ENCODE measurements at regions not wholly inside any gene's neighbourhood (a gene's known extent, or its start where the extent isn't known, plus 50 kb on each side); places are given as distances from the start of the nearest gene placed in this dataset.

GRCh38 chr1:34529935-34530859, 224.7 kb upstream of the GJB5 start:
- POLR2A ChIA-PET: no interaction called here

GRCh38 chr1:34532113-34532512, 222.7 kb upstream of the GJB5 start:
- no peaks in the 10 kb centered on the region for H3K36me3 Mint-ChIP-seq (ENCODE audit: low read depth)
- no peak overlapping the region for H3K4me3 Mint-ChIP-seq
- no peak overlapping the region for H3K27ac Mint-ChIP-seq
- ChIA-PET POLR2A (no interaction called here), CTCF (interaction anchor here (0.8 to 2.0 kb wide), 2 partner anchors 23 to 71 kb away, joined by 3 to 6 read pairs; no protein-coding TSS in a partner anchor)
- ATAC-seq: no peak
- H3K27me3 Mint-ChIP-seq: peaks cover 19% of the 10 kb centered on the region
- no peaks in the 10 kb centered on the region for H3K9me3 Mint-ChIP-seq (ENCODE audit: low read depth)
- no peaks in the 10 kb centered on the region for H3K4me1 Mint-ChIP-seq
- no peak for DNase-seq
- intact Hi-C loops (cut with DNase I, micrococcal nuclease): no loop called here

More at GRCh38 chr1:34529935-34530859, 224.7 kb upstream of the GJB5 start:
- no peak for DNase-seq
- Mint-ChIP-seq H3K27ac (no peak overlapping the region), H3K36me3 (ENCODE audit: low read depth) (no peaks in the 10 kb centered on the region), H3K9me3 (ENCODE audit: low read depth) (no peaks in the 10 kb centered on the region), H3K27me3 (peaks cover 19% of the 10 kb centered on the region), H3K4me1 (no peaks in the 10 kb centered on the region), H3K4me3 (no peak overlapping the region)
- CTCF ChIA-PET: interaction anchor here (0.8 to 2.0 kb wide), 3 partner anchors 9 to 213 kb away, joined by 3 to 6 read pairs (median 5); no protein-coding TSS in a partner anchor
- intact Hi-C loops (cut with DNase I, micrococcal nuclease): no loop called here
- ATAC-seq: no peak

GRCh38 chr1:34538481-34538880, 216.4 kb upstream of the GJB5 start:
- H3K27ac Mint-ChIP-seq: no peak overlapping the region
- no peak overlapping the region for H3K4me3 Mint-ChIP-seq
- no peak for ATAC-seq
- CTCF ChIA-PET: interaction anchor here (1.3 kb wide), 1 partner anchor 8 kb away, joined by 5 read pairs; no protein-coding TSS in a partner anchor
- H3K27me3 Mint-ChIP-seq: peaks cover 18% of the 10 kb centered on the region
- intact Hi-C loops (cut with DNase I, micrococcal nuclease): no loop called here
- no peaks in the 10 kb centered on the region for H3K36me3 Mint-ChIP-seq (ENCODE audit: low read depth)
- POLR2A ChIA-PET: no interaction called here
- H3K4me1 Mint-ChIP-seq: no peaks in the 10 kb centered on the region
- DNase-seq: no peak
- H3K9me3 Mint-ChIP-seq (ENCODE audit: low read depth): no peaks in the 10 kb centered on the region

GRCh38 chr1:34547046-34547674, 207.7 kb upstream of the GJB5 start:
- CTCF ChIA-PET: interaction anchor here (0.6 kb wide), 1 partner anchor 94 kb away, joined by 3 read pairs; no protein-coding TSS in a partner anchor
- Mint-ChIP-seq H3K36me3 (ENCODE audit: low read depth) (no peaks in the 10 kb centered on the region), H3K9me3 (ENCODE audit: low read depth) (no peaks in the 10 kb centered on the region), H3K4me3 (no peak overlapping the region), H3K27ac (no peak overlapping the region), H3K4me1 (no peaks in the 10 kb centered on the region), H3K27me3 (peaks cover 11% of the 10 kb centered on the region)
- ATAC-seq (no peak), DNase-seq (no peak)
- POLR2A ChIA-PET: no interaction called here
- intact Hi-C loops (cut with DNase I, micrococcal nuclease): loop anchor here in 1 of 2 experiments (5.0 kb wide), 1 partner anchor 195 kb away; no protein-coding TSS in a partner anchor

- Mint-ChIP-seq H3K9me3 (ENCODE audit: low read depth) (no peaks in the 10 kb centered on the region), H3K4me1 (no peaks in the 10 kb centered on the region), H3K4me3 (no peak overlapping the region), H3K36me3 (ENCODE audit: low read depth) (no peaks in the 10 kb centered on the region), H3K27me3 (peaks cover 11% of the 10 kb centered on the region), H3K27ac (no peak overlapping the region)
- ChIA-PET POLR2A (no interaction called here), CTCF (interaction anchor here (1.3 kb wide), 1 partner anchor 193 kb away, joined by 4 read pairs; no protein-coding TSS in a partner anchor)
- ATAC-seq (no peak), DNase-seq (peak; percentile 32)
- intact Hi-C loops (cut with DNase I, micrococcal nuclease): loop anchor here in 1 of 2 experiments (5.0 kb wide), 1 partner anchor 193 kb away; no protein-coding TSS in a partner anchor
Observed at GRCh38 chr1:34549199-34549598, 205.6 kb upstream of the GJB5 start.

GRCh38 chr1:34578306-34578705, 176.5 kb upstream of the GJB5 start:
- POLR2A ChIA-PET: no interaction called here
- DNase-seq: no peak
- Mint-ChIP-seq H3K36me3 (ENCODE audit: low read depth) (no peaks in the 10 kb centered on the region), H3K9me3 (ENCODE audit: low read depth) (no peaks in the 10 kb centered on the region), H3K27me3 (peaks cover 20% of the 10 kb centered on the region), H3K4me1 (no peaks in the 10 kb centered on the region), H3K4me3 (no peak overlapping the region), H3K27ac (no peak overlapping the region)
- intact Hi-C loops (cut with DNase I, micrococcal nuclease): no loop called here
- no peak for ATAC-seq
- CTCF ChIA-PET: no interaction called here

- POLR2A ChIA-PET: no interaction called here
- Mint-ChIP-seq H3K4me1 (no peaks in the 10 kb centered on the region), H3K27ac (no peak overlapping the region), H3K9me3 (ENCODE audit: low read depth) (no peaks in the 10 kb centered on the region), H3K4me3 (no peak overlapping the region), H3K36me3 (ENCODE audit: low read depth) (no peaks in the 10 kb centered on the region), H3K27me3 (peaks cover 13% of the 10 kb centered on the region)
- CTCF ChIA-PET: interaction anchor here (1.3 kb wide), 1 partner anchor 10 kb away, joined by 5 read pairs; no protein-coding TSS in a partner anchor
- intact Hi-C loops (cut with DNase I, micrococcal nuclease): no loop called here
- ATAC-seq (no peak), DNase-seq (no peak)
Observed at GRCh38 chr1:34582356-34582755, 172.5 kb upstream of the GJB5 start.

GRCh38 chr1:34587761-34588160, 167.1 kb upstream of the GJB5 start:
- Mint-ChIP-seq H3K27me3 (peaks cover 7% of the 10 kb centered on the region), H3K9me3 (ENCODE audit: low read depth) (no peaks in the 10 kb centered on the region), H3K4me3 (no peak overlapping the region), H3K27ac (no peak overlapping the region), H3K4me1 (no peaks in the 10 kb centered on the region), H3K36me3 (ENCODE audit: low read depth) (no peaks in the 10 kb centered on the region)
- ChIA-PET POLR2A (no interaction called here), CTCF (interaction anchor here (0.7 kb wide), 1 partner anchor 903 kb away, joined by 4 read pairs; no protein-coding TSS in a partner anchor)
- no peak for DNase-seq
- intact Hi-C loops (cut with DNase I, micrococcal nuclease): no loop called here
- no peak for ATAC-seq

GRCh38 chr1:34590211-34590623, 164.6 kb upstream of the GJB5 start:
- ChIA-PET POLR2A (no interaction called here), CTCF (interaction anchor here (0.5 kb wide), 1 partner anchor 76 kb away, joined by 3 read pairs; no protein-coding TSS in a partner anchor)
- no peaks in the 10 kb centered on the region for H3K36me3 Mint-ChIP-seq (ENCODE audit: low read depth)
- H3K27me3 Mint-ChIP-seq: no peaks in the 10 kb centered on the region
- no peak overlapping the region for H3K4me3 Mint-ChIP-seq
- DNase-seq: no peak
- H3K4me1 Mint-ChIP-seq: no peaks in the 10 kb centered on the region
- intact Hi-C loops (cut with DNase I, micrococcal nuclease): no loop called here
- ATAC-seq: no peak
- H3K9me3 Mint-ChIP-seq (ENCODE audit: low read depth): no peaks in the 10 kb centered on the region
- no peak overlapping the region for H3K27ac Mint-ChIP-seq

- POLR2A ChIA-PET: no interaction called here
- Mint-ChIP-seq H3K4me3 (no peak overlapping the region), H3K27me3 (no peaks in the 10 kb centered on the region), H3K9me3 (ENCODE audit: low read depth) (no peaks in the 10 kb centered on the region), H3K36me3 (ENCODE audit: low read depth) (no peaks in the 10 kb centered on the region), H3K27ac (no peak overlapping the region), H3K4me1 (no peaks in the 10 kb centered on the region)
- DNase-seq (no peak), ATAC-seq (peak; percentile 47)
- intact Hi-C loops (cut with DNase I, micrococcal nuclease): no loop called here
- CTCF ChIA-PET: interaction anchor here (0.6 to 2.1 kb wide), 2 partner anchors 9 to 820 kb away, joined by 3 to 5 read pairs; no protein-coding TSS in a partner anchor
Observed at GRCh38 chr1:34591751-34592629, 162.9 kb upstream of the GJB5 start.

All from activated CD4-positive, alpha-beta T cell treated with anti-CD3 and anti-CD28 coated beads for 36 hours (primary cell).